ENCODE measurements at regions not wholly inside any gene's neighbourhood (a gene's known extent, or its start where the extent isn't known, plus 50 kb on each side); places are given as distances from the start of the nearest gene placed in this dataset.

GRCh38 chr6:141117874-141118273, 1014.9 kb upstream of the GJE1 start:
- TF ChIP-seq CTCF (IDR thresholded peaks at IDR 0.05) (no peak), POLR2A (IDR thresholded peaks at IDR 0.05) (no peak)
